Hepatocyte (in vitro differentiated cells): ENCODE measurements at regions not wholly inside any gene's neighbourhood (a gene's known extent, or its start where the extent isn't known, plus 50 kb on each side); places are given as distances from the start of the nearest gene placed in this dataset.

ENCODE experiments used
- CTCF ChIP-seq: fragments of 200-600 bp; sonication (generic); IDR thresholded peaks from 2 replicates; pipeline ENCODE4 v1.5.1; 2016; ENCODE audit warnings: antibody characterized with exemption, mild to moderate bottlenecking; ENCODE audit not compliant: poor library complexity
- EZH2 ChIP-seq: fragments of 200-600 bp; sonication (generic); IDR thresholded peaks from 2 replicates; pipeline ENCODE4 v1.6.1; 2016; ENCODE audit warnings: antibody characterized with exemption, mild to moderate bottlenecking, borderline replicate concordance
- EZH2phosphoT487 ChIP-seq: fragments of 200-600 bp; sonication (generic); IDR thresholded peaks from one replicate; pipeline ENCODE4 v1.6.1; 2018; ENCODE audit warnings: antibody characterized with exemption, mild to moderate bottlenecking, low read depth, moderate library complexity; ENCODE audit not compliant: unreplicated experiment, severe bottlenecking

GRCh38 chr21:21764281-21764680 is 766.1 kb downstream of the NCAM2 start:
- no peak for TF ChIP-seq EZH2phosphoT487
- TF ChIP-seq CTCF: no peak
- no peak for TF ChIP-seq EZH2
